ENCODE measurements at regions not wholly inside any gene's neighbourhood (a gene's known extent, or its start where the extent isn't known, plus 50 kb on each side); places are given as distances from the start of the nearest gene placed in this dataset.
"Not testable (repeated sequence)": the region's sequence is repeated elsewhere in the genome, so short reads cannot be mapped to it uniquely, and the experiment has no call there.

- Histone ChIP-seq H3K79me2 (ENCODE audit: insufficient read depth, low read length) (no peaks in the 10 kb centered on the region), H3K36me3 (ENCODE audit: low read length) (no peaks in the 10 kb centered on the region), H3K27ac (ENCODE audit: low read depth, low read length) (no peak overlapping the region), H3K4me3 (ENCODE audit: insufficient read depth, low read length, poor library complexity, severe bottlenecking) (no peak overlapping the region), H3K9ac (ENCODE audit: low read length) (no peak overlapping the region), H3K9me3 (ENCODE audit: insufficient read depth, low read length) (no peaks in the 10 kb centered on the region), H3K9me2 (replicated peaks; ENCODE audit: insufficient read depth, low read length) (no peaks in the 10 kb centered on the region), H2AFZ (ENCODE audit: low read depth, low read length, severe bottlenecking) (peak overlapping the region; percentile 0), H3F3A (ENCODE audit: insufficient read depth) (no peaks in the 10 kb centered on the region), H3K4me2 (ENCODE audit: low read depth, low read length, poor library complexity, severe bottlenecking) (no peak overlapping the region), H3K27me3 (ENCODE audit: low read length) (no peaks in the 10 kb centered on the region), H4K20me1 (ENCODE audit: low read depth, low read length) (no peaks in the 10 kb centered on the region)
- TF ChIP-seq EZH2phosphoT487 (conservative IDR thresholded peaks at IDR 0.05; ENCODE audit: low read length) (no peak), CTCF (IDR thresholded peaks at IDR 0.05; ENCODE audit: insufficient read depth, low read length, poor library complexity, severe bottlenecking) (no peak)
Measured at GRCh38 chr6:141388666-141389065, 744.1 kb upstream of the GJE1 start.

GRCh38 chr6:141370438-141370837 lies 762.3 kb upstream of the GJE1 start:
- TF ChIP-seq CTCF (IDR thresholded peaks at IDR 0.05; ENCODE audit: insufficient read depth, low read length, poor library complexity, severe bottlenecking) (no peak), EZH2phosphoT487 (conservative IDR thresholded peaks at IDR 0.05; ENCODE audit: low read length) (no peak)
- H3K9ac ChIP-seq (ENCODE audit: low read length) = no peak overlapping the region
- H3F3A ChIP-seq (ENCODE audit: insufficient read depth) = no peaks in the 10 kb centered on the region
- no peaks in the 10 kb centered on the region for H4K20me1 ChIP-seq (ENCODE audit: low read depth, low read length)
- H3K79me2 ChIP-seq (ENCODE audit: insufficient read depth, low read length) = no peaks in the 10 kb centered on the region
- no peaks in the 10 kb centered on the region for H3K9me2 ChIP-seq (replicated peaks; ENCODE audit: insufficient read depth, low read length)
- no peak overlapping the region for H3K27ac ChIP-seq (ENCODE audit: low read depth, low read length)
- H2AFZ ChIP-seq (ENCODE audit: low read depth, low read length, severe bottlenecking) = no peak overlapping the region
- no peak overlapping the region for H3K4me3 ChIP-seq (ENCODE audit: insufficient read depth, low read length, poor library complexity, severe bottlenecking)
- no peak overlapping the region for H3K4me2 ChIP-seq (ENCODE audit: low read depth, low read length, poor library complexity, severe bottlenecking)
- H3K36me3 ChIP-seq (ENCODE audit: low read length) = no peaks in the 10 kb centered on the region
- H3K27me3 ChIP-seq (ENCODE audit: low read length) = no peaks in the 10 kb centered on the region
- H3K9me3 ChIP-seq (ENCODE audit: insufficient read depth, low read length) = no peaks in the 10 kb centered on the region; the same call in 1 of the 2 replicates

GRCh38 chr6:141366796-141367195 lies 765.9 kb upstream of the GJE1 start:
- not testable (repeated sequence) for H3K4me3 ChIP-seq (ENCODE audit: insufficient read depth, low read length, poor library complexity, severe bottlenecking); H3K9me2 ChIP-seq (replicated peaks; ENCODE audit: insufficient read depth, low read length); H3K9me3 ChIP-seq (ENCODE audit: insufficient read depth, low read length); H3K27me3 ChIP-seq (ENCODE audit: low read length); H4K20me1 ChIP-seq (ENCODE audit: low read depth, low read length); H3K36me3 ChIP-seq (ENCODE audit: low read length); H3F3A ChIP-seq (ENCODE audit: insufficient read depth); H3K4me2 ChIP-seq (ENCODE audit: low read depth, low read length, poor library complexity, severe bottlenecking); H3K79me2 ChIP-seq (ENCODE audit: insufficient read depth, low read length); H3K27ac ChIP-seq (ENCODE audit: low read depth, low read length); H2AFZ ChIP-seq (ENCODE audit: low read depth, low read length, severe bottlenecking); H3K9ac ChIP-seq (ENCODE audit: low read length)

GRCh38 chr6:141364694-141365093 lies 768.0 kb upstream of the GJE1 start:
- no peaks in the 10 kb centered on the region for H3K36me3 ChIP-seq (ENCODE audit: low read length)
- H3K9me3 ChIP-seq (ENCODE audit: insufficient read depth, low read length) = no peaks in the 10 kb centered on the region; the same call in 1 of the 2 replicates
- H3K27me3 ChIP-seq (ENCODE audit: low read length) = no peaks in the 10 kb centered on the region
- no peaks in the 10 kb centered on the region for H3K79me2 ChIP-seq (ENCODE audit: insufficient read depth, low read length)
- no peaks in the 10 kb centered on the region for H3F3A ChIP-seq (ENCODE audit: insufficient read depth)
- TF ChIP-seq EZH2phosphoT487 (conservative IDR thresholded peaks at IDR 0.05; ENCODE audit: low read length) (no peak), CTCF (IDR thresholded peaks at IDR 0.05; ENCODE audit: insufficient read depth, low read length, poor library complexity, severe bottlenecking) (no peak)
- H2AFZ ChIP-seq (ENCODE audit: low read depth, low read length, severe bottlenecking) = no peak overlapping the region
- no peak overlapping the region for H3K4me3 ChIP-seq (ENCODE audit: insufficient read depth, low read length, poor library complexity, severe bottlenecking)
- no peak overlapping the region for H3K9ac ChIP-seq (ENCODE audit: low read length)
- H4K20me1 ChIP-seq (ENCODE audit: low read depth, low read length) = no peaks in the 10 kb centered on the region
- H3K4me2 ChIP-seq (ENCODE audit: low read depth, low read length, poor library complexity, severe bottlenecking) = no peak overlapping the region
- H3K9me2 ChIP-seq (replicated peaks; ENCODE audit: insufficient read depth, low read length) = no peaks in the 10 kb centered on the region
- no peak overlapping the region for H3K27ac ChIP-seq (ENCODE audit: low read depth, low read length)
